GM23338 (cell line): ENCODE measurements at regions not wholly inside any gene's neighbourhood (a gene's known extent, or its start where the extent isn't known, plus 50 kb on each side); places are given as distances from the start of the nearest gene placed in this dataset.
A peak's percentile ranks its signal among the peaks of the same experiment; 100 is the strongest.
"Not testable (repeated sequence)": the region's sequence is repeated elsewhere in the genome, so short reads cannot be mapped to it uniquely, and the experiment has no call there.

Source experiments
- ATAC-seq: fragments of 200-7000 bp; cut with Tn5 transposase; 3 replicates; pipeline ENCODE4 v1.9.1; 2020
- DNase-seq: peaks from one replicate; pipeline ENCODE4 v3.0.0-alpha.2; 2015; ENCODE audit warnings: low spot score
- H2AFZ ChIP-seq: fragments of 200-600 bp; sonication (generic); 2 replicates; pipeline ENCODE4 v1.8.0; 2016; ENCODE audit warnings: antibody characterized with exemption, mild to moderate bottlenecking, moderate library complexity
- H3F3A ChIP-seq: fragments of 200-600 bp; sonication (generic); replicated peaks from 2 replicates; pipeline ENCODE4 v1.8.0; 2017; ENCODE audit warnings: antibody characterized with exemption, mixed run types, low read depth
- H3K27ac ChIP-seq: fragments of 200-600 bp; sonication (generic); 2 replicates; pipeline ENCODE4 v1.6.1; 2016; ENCODE audit warnings: low read depth
- H3K27me3 ChIP-seq: fragments of 200-600 bp; sonication (generic); 2 replicates; pipeline ENCODE4 v1.8.0; 2016; ENCODE audit warnings: mild to moderate bottlenecking, mixed run types, moderate library complexity; ENCODE audit not compliant: insufficient read depth
- H3K36me3 ChIP-seq: fragments of 200-600 bp; sonication (generic); 2 replicates; pipeline ENCODE4 v1.8.0; 2016; ENCODE audit warnings: mild to moderate bottlenecking; ENCODE audit not compliant: insufficient read depth
- H3K4me1 ChIP-seq: fragments of 200-600 bp; sonication (generic); 2 replicates; pipeline ENCODE4 v1.8.0; 2016; ENCODE audit warnings: mild to moderate bottlenecking, moderate library complexity; ENCODE audit not compliant: insufficient read depth
- H3K4me2 ChIP-seq: fragments of 200-600 bp; sonication (generic); 2 replicates; pipeline ENCODE4 v1.7.1; 2017; ENCODE audit warnings: mixed run types
- H3K4me3 ChIP-seq: fragments of 200-600 bp; sonication (generic); 2 replicates; pipeline ENCODE4 v1.6.1; 2016; ENCODE audit warnings: mixed run types
- H3K79me2 ChIP-seq: fragments of 200-600 bp; sonication (generic); replicated peaks from 2 replicates; pipeline ENCODE4 v1.8.0; 2017; ENCODE audit warnings: mild to moderate bottlenecking; ENCODE audit not compliant: insufficient read depth
- H3K9me2 ChIP-seq: fragments of 200-600 bp; sonication (generic); 2 replicates; pipeline ENCODE4 v1.8.0; 2017; ENCODE audit not compliant: insufficient read depth
- H4K20me1 ChIP-seq: fragments of 200-600 bp; sonication (generic); replicated peaks from 2 replicates; pipeline ENCODE4 v1.8.0; 2017; ENCODE audit warnings: mild to moderate bottlenecking; ENCODE audit not compliant: insufficient read depth
- H3K27ac Mint-ChIP-seq: 2 replicates; pipeline ENCODE4 v1.8.0; 2020; ENCODE audit warnings: inconsistent platforms, mild to moderate bottlenecking, moderate library complexity, mixed read lengths
- H3K27me3 Mint-ChIP-seq: 3 replicates; pipeline ENCODE4 v1.8.0; 2022; ENCODE audit warnings: low read depth, mild to moderate bottlenecking, moderate library complexity, mixed read lengths, inconsistent platforms; ENCODE audit not compliant: insufficient read depth, poor library complexity
- H3K36me3 Mint-ChIP-seq: 3 replicates; pipeline ENCODE4 v1.8.0; 2021; ENCODE audit warnings: low read depth, mild to moderate bottlenecking, inconsistent platforms, moderate library complexity, mixed read lengths
- H3K4me1 Mint-ChIP-seq: 3 replicates; pipeline ENCODE4 v1.8.0; 2020; ENCODE audit warnings: mild to moderate bottlenecking, inconsistent platforms, mixed read lengths
- H3K4me3 Mint-ChIP-seq: 3 replicates; pipeline ENCODE4 v1.8.0; 2021; ENCODE audit warnings: moderate library complexity, mild to moderate bottlenecking, inconsistent platforms, mixed read lengths
- H3K9me3 Mint-ChIP-seq: 3 replicates; pipeline ENCODE4 v1.8.0; 2020; ENCODE audit warnings: moderate library complexity, mild to moderate bottlenecking, inconsistent platforms, mixed read lengths
- EZH2 ChIP-seq: fragments of 200-600 bp; sonication (generic); IDR thresholded peaks from one replicate; pipeline ENCODE4 v1.8.0; 2017; ENCODE audit warnings: antibody characterized with exemption, mild to moderate bottlenecking, low read depth; ENCODE audit not compliant: unreplicated experiment
- NANOG ChIP-seq: IDR thresholded peaks from 2 replicates; pipeline ENCODE4 v1.6.1; 2016; ENCODE audit warnings: antibody characterized with exemption, borderline replicate concordance
- POLR2AphosphoS5 ChIP-seq: IDR thresholded peaks from 2 replicates; pipeline ENCODE4 v1.6.1; 2016; ENCODE audit warnings: antibody characterized with exemption, low read depth
- TF ChIP-seq, protein P1 (sequence below): IDR thresholded peaks from 2 replicates; pipeline ENCODE4 v1.6.1; 2016; ENCODE audit warnings: antibody characterized with exemption
- TF ChIP-seq, protein P2 (sequence below), 2 experiments: fragments of 200-600 bp in 1 of 2; sonication (generic) in 1 of 2; conservative IDR thresholded peaks; 2 replicates each; pipeline versions ENCODE4 v1.5.1 to v1.6.1; 2016 to 2017; ENCODE audit warnings: antibody characterized with exemption in 2 of 2, low read depth in 2 of 2, mild to moderate bottlenecking in 2 of 2, moderate library complexity in 1 of 2

DNA sequence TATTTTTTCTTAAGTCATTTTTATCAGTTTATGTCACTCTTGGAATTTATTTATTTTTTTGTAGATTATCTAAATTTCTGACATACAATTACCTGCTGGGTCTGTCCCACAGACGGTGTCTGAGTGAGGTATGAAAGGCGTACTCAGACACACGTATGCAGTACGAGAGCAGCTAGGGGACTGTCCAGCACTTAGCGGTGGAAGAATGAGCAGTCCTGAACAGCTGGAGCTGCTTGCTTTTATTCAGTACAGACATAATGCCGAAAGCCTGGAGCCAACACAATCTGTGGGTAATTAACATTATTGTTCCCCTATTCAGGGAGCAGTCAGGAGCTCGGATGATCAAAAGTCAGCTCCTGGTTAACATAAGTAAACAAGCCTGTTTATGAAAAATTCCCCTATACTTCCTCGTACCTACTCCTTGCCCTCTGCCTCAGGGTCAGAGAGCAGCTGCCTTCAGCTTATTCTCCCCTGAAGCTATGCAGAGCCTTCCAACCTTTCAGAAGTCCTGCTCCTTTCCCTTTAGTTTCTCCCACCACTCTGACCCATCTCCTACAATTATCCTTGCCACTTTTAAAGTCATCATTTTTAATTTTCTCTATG, 488.0 kb upstream of the POM121L12 start (continued):
- TF ChIP-seq, protein P1, sequence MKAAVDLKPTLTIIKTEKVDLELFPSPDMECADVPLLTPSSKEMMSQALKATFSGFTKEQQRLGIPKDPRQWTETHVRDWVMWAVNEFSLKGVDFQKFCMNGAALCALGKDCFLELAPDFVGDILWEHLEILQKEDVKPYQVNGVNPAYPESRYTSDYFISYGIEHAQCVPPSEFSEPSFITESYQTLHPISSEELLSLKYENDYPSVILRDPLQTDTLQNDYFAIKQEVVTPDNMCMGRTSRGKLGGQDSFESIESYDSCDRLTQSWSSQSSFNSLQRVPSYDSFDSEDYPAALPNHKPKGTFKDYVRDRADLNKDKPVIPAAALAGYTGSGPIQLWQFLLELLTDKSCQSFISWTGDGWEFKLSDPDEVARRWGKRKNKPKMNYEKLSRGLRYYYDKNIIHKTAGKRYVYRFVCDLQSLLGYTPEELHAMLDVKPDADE: no peak
- no peak for TF ChIP-seq EZH2
- TF ChIP-seq, protein P2, sequence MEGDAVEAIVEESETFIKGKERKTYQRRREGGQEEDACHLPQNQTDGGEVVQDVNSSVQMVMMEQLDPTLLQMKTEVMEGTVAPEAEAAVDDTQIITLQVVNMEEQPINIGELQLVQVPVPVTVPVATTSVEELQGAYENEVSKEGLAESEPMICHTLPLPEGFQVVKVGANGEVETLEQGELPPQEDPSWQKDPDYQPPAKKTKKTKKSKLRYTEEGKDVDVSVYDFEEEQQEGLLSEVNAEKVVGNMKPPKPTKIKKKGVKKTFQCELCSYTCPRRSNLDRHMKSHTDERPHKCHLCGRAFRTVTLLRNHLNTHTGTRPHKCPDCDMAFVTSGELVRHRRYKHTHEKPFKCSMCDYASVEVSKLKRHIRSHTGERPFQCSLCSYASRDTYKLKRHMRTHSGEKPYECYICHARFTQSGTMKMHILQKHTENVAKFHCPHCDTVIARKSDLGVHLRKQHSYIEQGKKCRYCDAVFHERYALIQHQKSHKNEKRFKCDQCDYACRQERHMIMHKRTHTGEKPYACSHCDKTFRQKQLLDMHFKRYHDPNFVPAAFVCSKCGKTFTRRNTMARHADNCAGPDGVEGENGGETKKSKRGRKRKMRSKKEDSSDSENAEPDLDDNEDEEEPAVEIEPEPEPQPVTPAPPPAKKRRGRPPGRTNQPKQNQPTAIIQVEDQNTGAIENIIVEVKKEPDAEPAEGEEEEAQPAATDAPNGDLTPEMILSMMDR (conservative IDR thresholded peaks at IDR 0.05; ENCODE audit: low read depth in 2 of 2): no peak
- TF ChIP-seq POLR2AphosphoS5: no peak

DNA sequence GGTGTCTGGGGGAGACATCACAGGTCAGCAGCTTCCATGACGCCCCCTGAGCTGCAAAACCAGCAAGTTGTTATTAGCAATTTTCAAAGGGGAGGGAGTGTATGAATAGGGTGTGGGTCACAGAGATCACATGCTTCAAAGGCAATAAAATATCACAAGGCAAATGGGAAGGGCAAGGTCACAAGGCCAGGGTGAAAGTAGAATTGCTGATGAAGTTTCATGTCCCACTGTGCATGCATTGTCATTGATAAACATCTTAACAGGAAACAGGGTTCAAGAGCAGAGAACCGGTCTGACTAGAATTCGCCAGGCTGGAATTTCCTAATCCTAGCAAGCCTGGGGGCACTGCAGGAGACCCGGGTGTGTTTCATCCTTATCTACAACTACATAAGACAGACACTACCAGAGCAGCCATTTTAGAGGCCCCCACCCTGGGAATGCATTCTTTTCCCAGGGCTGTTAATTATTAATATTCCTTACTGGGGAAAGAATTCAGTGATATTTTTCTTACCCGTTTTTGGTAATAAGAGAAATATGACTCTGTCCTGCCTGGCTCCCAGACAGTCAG, 494.2 kb upstream of the POM121L12 start:
- peak; percentile 53 for DNase-seq
- not testable (repeated sequence) for H3K4me3 Mint-ChIP-seq, H3K36me3 ChIP-seq, H4K20me1 ChIP-seq, H3K27me3 Mint-ChIP-seq, H3K79me2 ChIP-seq, H2AFZ ChIP-seq, H3K4me2 ChIP-seq, H3F3A ChIP-seq, H3K4me1 ChIP-seq, H3K27me3 ChIP-seq, H3K4me3 ChIP-seq
- ATAC-seq: peak; percentile 47; the same call in 2 of the 3 replicates
- Mint-ChIP-seq H3K9me3 (peaks cover 32% of the 10 kb centered on the region), H3K27ac (peak overlapping the region; percentile 99), H3K36me3 (peaks cover 41% of the 10 kb centered on the region), H3K4me1 (peaks cover 17% of the 10 kb centered on the region)
- Histone ChIP-seq H3K27ac (peak overlapping the region; percentile 70; the same call in 1 of the 2 replicates), H3K9me2 (0 out of 2 replicates have a peak, but pooled peaks cover 10% of the 10 kb centered on the region)

DNA sequence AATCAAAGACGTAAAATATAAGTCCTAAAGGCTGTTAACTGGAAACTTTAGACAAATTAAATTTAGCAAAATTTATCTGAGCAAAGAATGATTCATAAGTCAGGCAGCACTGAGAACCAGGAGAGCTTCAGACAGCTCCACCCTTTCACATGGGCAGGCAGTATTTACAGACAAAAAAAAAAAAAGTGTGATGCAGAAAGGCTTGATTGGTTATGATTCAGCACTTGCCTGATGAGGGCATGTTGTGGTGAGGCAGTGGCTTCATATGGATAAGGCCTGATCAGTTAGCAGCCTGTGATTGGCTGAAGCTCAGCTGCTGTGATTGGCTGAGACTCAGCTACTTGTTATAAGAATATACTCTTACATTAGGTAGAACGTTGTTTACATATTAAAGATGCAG, 495.4 kb upstream of the POM121L12 start:
- Mint-ChIP-seq H3K4me3 (no peak overlapping the region), H3K4me1 (peaks cover 16% of the 10 kb centered on the region), H3K27ac (no peak overlapping the region), H3K9me3 (peaks cover 32% of the 10 kb centered on the region), H3K36me3 (peaks cover 41% of the 10 kb centered on the region), H3K27me3 (peaks cover 4% of the 10 kb centered on the region)
- DNase-seq (no peak), ATAC-seq (no peak)
- no peak overlapping the region for H2AFZ ChIP-seq
- no peaks in the 10 kb centered on the region for H3K27me3 ChIP-seq
- H3K4me1 ChIP-seq: no peaks in the 10 kb centered on the region
- no peak overlapping the region for H3K4me3 ChIP-seq
- no peaks in the 10 kb centered on the region for H4K20me1 ChIP-seq
- no peaks in the 10 kb centered on the region for H3F3A ChIP-seq
- no peaks in the 10 kb centered on the region for H3K79me2 ChIP-seq
- TF ChIP-seq EZH2 (no peak), NANOG (no peak)
- no peak overlapping the region for H3K4me2 ChIP-seq
- H3K27ac ChIP-seq: no peak overlapping the region
- H3K36me3 ChIP-seq: no peaks in the 10 kb centered on the region
- 0 out of 2 replicates have a peak, but pooled peaks cover 10% of the 10 kb centered on the region for H3K9me2 ChIP-seq
